ENCODE measurements at regions not wholly inside any gene's neighbourhood (a gene's known extent, or its start where the extent isn't known, plus 50 kb on each side); places are given as distances from the start of the nearest gene placed in this dataset.
A peak's percentile ranks its signal among the peaks of the same experiment; 100 is the strongest.

- DNase-seq: no peak
Measured at GRCh38 chr3:43867436-43868072, 176.8 kb downstream of the ABHD5 start.

GRCh38 chr3:43869491-43869890 lies 178.8 kb downstream of the ABHD5 start:
- no peak for DNase-seq

GRCh38 chr3:43870120-43870519 lies 179.4 kb downstream of the ABHD5 start:
- no peak for DNase-seq

- no peak for DNase-seq
Measured at GRCh38 chr3:43870844-43871626, 180.3 kb downstream of the ABHD5 start.

GRCh38 chr3:43871627-43872245 lies 181.0 kb downstream of the ABHD5 start:
- DNase-seq: no peak

- peak; percentile 7 for DNase-seq
Measured at GRCh38 chr3:43872301-43872700, 181.6 kb downstream of the ABHD5 start.

GRCh38 chr3:43872901-43873300 lies 182.2 kb downstream of the ABHD5 start:
- peak; percentile 28 for DNase-seq

- no peak for DNase-seq
Measured at GRCh38 chr3:43873723-43874122, 183.0 kb downstream of the ABHD5 start.

- no peak for DNase-seq
Measured at GRCh38 chr3:43874290-43874689, 183.6 kb downstream of the ABHD5 start.

GRCh38 chr3:43874731-43875130 lies 184.0 kb downstream of the ABHD5 start:
- no peak for DNase-seq

GRCh38 chr3:43876648-43877047 lies 185.9 kb downstream of the ABHD5 start:
- no peak for DNase-seq

GRCh38 chr3:43879166-43879565 lies 188.4 kb downstream of the ABHD5 start:
- DNase-seq: peak; percentile 43

GRCh38 chr3:43882976-43883680 lies 192.4 kb downstream of the ABHD5 start:
- DNase-seq: no peak

- no peak for DNase-seq
Measured at GRCh38 chr3:43883729-43884396, 193.1 kb downstream of the ABHD5 start.

GRCh38 chr3:43884581-43884980 lies 193.8 kb downstream of the ABHD5 start:
- DNase-seq: no peak

GRCh38 chr3:43885908-43886618 lies 195.3 kb downstream of the ABHD5 start:
- DNase-seq: no peak

GRCh38 chr3:43892061-43892460 lies 201.3 kb downstream of the ABHD5 start:
- DNase-seq: no peak

GRCh38 chr3:43892526-43892925 lies 201.8 kb downstream of the ABHD5 start:
- peak; percentile 38 for DNase-seq

GRCh38 chr3:43893727-43894126 lies 203.0 kb downstream of the ABHD5 start:
- DNase-seq: peak; percentile 31

GRCh38 chr3:43894176-43895049 lies 203.7 kb downstream of the ABHD5 start:
- DNase-seq: peak; percentile 77

GRCh38 chr3:43895573-43895972 lies 204.8 kb downstream of the ABHD5 start:
- no peak for DNase-seq

Measured in hematopoietic multipotent progenitor cell treated with erythropoietin and hydrocortisone succinate and interleukin-3 and kit ligand, for 4 days (in vitro differentiated cells).